ENCODE measurements at regions not wholly inside any gene's neighbourhood (a gene's known extent, or its start where the extent isn't known, plus 50 kb on each side); places are given as distances from the start of the nearest gene placed in this dataset.

GRCh38 chr2:216279459-216279858 is 92.8 kb downstream of the MARCHF4 start:
- DNase-seq (ENCODE audit: low read depth, low spot score) (no peak), FAIRE-seq (no peak)
- Histone ChIP-seq H3K4me1 (ENCODE audit: control insufficient read depth, extremely low read depth, insufficient read depth, low read length) (no peaks in the 10 kb centered on the region), H3K4me2 (ENCODE audit: insufficient read depth, low read length) (no peak overlapping the region), H3K9me1 (replicated peaks; ENCODE audit: control insufficient read depth, extremely low read depth, insufficient read depth, low read length) (no peaks in the 10 kb centered on the region), H4K20me1 (replicated peaks; ENCODE audit: control insufficient read depth, extremely low read depth, insufficient read depth, low read length) (no peaks in the 10 kb centered on the region), H3K79me2 (ENCODE audit: control insufficient read depth, insufficient read depth, low read length) (no peaks in the 10 kb centered on the region), H3K27me3 (ENCODE audit: control insufficient read depth in 2 of 2, insufficient read depth in 2 of 2, low read length in 2 of 2) (no peaks in the 10 kb centered on the region), H3K36me3 (ENCODE audit: control insufficient read depth in 2 of 2, extremely low read depth in 1 of 2, insufficient read depth in 2 of 2, low read length in 2 of 2) (peaks cover 0 to 2% of the 10 kb centered on the region in 2 experiments), H2AFZ (ENCODE audit: low read depth, low read length) (no peak overlapping the region), H3K9me3 (replicated peaks; ENCODE audit: control insufficient read depth, insufficient read depth, low read length) (no peaks in the 10 kb centered on the region), H3K27ac (ENCODE audit: insufficient read depth, low read depth, low read length) (no peak overlapping the region), H3K4me3 (replicated peaks in 1 of 3; ENCODE audit: insufficient read depth in 1 of 3, low read depth in 1 of 3, low read length in 3 of 3) (no peak overlapping the region), H3K9ac (replicated peaks; ENCODE audit: extremely low read depth, insufficient read depth, low read length) (no peak overlapping the region)
- ChIA-PET POLR2A (no interaction called here), CTCF (no interaction called here)
- TF ChIP-seq POLR2A (IDR thresholded peaks at IDR 0.05; ENCODE audit: low read depth, low read length) (no peak), MYC (IDR thresholded peaks at IDR 0.05; ENCODE audit: low read depth, low read length) (no peak), JUN (IDR thresholded peaks at IDR 0.05; ENCODE audit: borderline replicate concordance, insufficient read depth, insufficient read length, low read depth) (no peak), GATA2 (IDR thresholded peaks at IDR 0.05; ENCODE audit: insufficient read depth, insufficient read length, low read depth, low read length) (no peak), MAX (IDR thresholded peaks at IDR 0.05; ENCODE audit: insufficient read depth, insufficient read length) (no peak), CTCF (IDR thresholded peaks at IDR 0.05; ENCODE audit: extremely low read depth in 1 of 2, insufficient read depth in 1 of 2, low read depth in 1 of 2, low read length in 2 of 2) (no peak), EZH2 (IDR thresholded peaks at IDR 0.05; ENCODE audit: borderline replicate concordance, low read depth, low read length, severe bottlenecking) (no peak), POLR2AphosphoS5 (IDR thresholded peaks at IDR 0.05; ENCODE audit: insufficient read depth, low read depth, low read length) (no peak), FOS (IDR thresholded peaks at IDR 0.05; ENCODE audit: borderline replicate concordance, insufficient read depth, low read length) (no peak)
- dilution Hi-C loops (cut with MboI; ENCODE audit: extremely low pct_ligation_motif_present, low sequenced_read_pairs) = no loop called here
- no TSS peak for BruUV-seq (replicated peaks)
- intact Hi-C loops (cut with micrococcal nuclease) = no loop called here
